Suppressor macrophage (primary cell): ENCODE measurements at regions not wholly inside any gene's neighbourhood (a gene's known extent, or its start where the extent isn't known, plus 50 kb on each side); places are given as distances from the start of the nearest gene placed in this dataset.
A peak's percentile ranks its signal among the peaks of the same experiment; 100 is the strongest.
"Not testable (repeated sequence)": the region's sequence is repeated elsewhere in the genome, so short reads cannot be mapped to it uniquely, and the experiment has no call there.

Experiments
- DNase-seq, 4 experiments: peaks; one replicate each; pipeline ENCODE4 v3.0.0-alpha.2; 2020 to 2022

DNA sequence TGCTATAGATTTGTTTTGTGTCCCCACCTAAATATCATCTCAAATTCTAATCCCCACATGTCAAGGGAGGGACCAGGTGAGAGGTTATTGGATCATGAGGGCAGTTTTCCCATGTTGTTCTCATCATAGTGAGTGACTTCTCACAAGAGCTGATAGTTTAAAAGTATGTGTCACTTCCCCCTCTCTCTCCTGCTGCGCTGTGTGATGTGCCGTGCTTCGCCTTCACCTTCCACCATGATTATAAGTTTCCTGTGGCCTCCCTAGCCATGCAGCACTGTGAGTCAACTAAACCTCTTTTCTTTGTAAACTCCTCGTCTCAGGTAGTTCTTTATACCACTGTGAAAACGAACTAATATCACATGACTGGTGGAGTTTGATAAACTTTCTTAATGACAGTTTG, 814.8 kb downstream of the TMEM121 start:
- not testable (repeated sequence) for DNase-seq

DNA sequence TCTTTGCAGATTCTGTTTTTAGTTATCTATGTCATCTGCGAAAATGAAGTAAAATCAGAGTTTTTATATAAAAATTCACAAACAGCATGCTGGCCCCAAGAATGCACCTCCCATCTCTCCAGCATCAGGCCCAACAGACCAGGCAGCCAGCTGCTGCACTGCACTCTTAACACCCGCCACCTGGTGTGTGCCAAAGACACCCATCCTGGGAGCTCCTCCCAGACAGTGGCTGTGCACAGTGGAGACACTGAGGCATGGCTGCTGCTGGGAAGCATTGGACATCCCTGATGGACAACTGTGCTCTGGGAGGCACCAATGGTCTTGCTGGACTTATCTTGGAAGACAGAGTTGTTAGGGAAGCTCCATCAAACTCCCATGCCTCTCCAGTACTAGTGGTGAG, 817.2 kb downstream of the TMEM121 start:
- DNase-seq: no peak

DNA sequence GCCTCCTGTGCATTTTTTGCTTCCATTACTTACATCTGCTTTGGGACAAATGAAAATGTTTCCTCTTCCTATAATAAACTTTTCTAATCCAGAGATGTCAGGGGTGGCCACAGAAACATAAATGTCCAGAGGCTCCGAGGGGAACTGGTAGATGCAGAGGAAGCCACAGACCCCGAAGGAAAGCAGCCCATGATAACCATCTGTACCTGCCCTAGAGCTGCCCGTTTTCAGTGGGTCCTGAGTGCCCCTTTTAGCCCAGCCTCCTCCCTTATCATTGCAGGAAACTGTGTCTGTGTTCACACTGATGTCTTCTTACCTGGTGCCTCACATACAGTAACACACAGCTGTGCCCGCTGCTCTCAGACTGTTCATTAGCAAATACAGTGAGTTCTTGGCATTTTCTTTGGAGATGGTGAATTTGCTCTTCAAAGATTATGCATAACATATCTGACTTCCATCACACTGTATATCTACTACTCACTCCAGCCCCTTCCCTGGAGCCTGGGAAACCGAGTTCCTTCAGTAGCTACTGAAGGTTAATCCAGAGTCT, 817.8 kb downstream of the TMEM121 start:
- not testable (repeated sequence) for DNase-seq

DNA sequence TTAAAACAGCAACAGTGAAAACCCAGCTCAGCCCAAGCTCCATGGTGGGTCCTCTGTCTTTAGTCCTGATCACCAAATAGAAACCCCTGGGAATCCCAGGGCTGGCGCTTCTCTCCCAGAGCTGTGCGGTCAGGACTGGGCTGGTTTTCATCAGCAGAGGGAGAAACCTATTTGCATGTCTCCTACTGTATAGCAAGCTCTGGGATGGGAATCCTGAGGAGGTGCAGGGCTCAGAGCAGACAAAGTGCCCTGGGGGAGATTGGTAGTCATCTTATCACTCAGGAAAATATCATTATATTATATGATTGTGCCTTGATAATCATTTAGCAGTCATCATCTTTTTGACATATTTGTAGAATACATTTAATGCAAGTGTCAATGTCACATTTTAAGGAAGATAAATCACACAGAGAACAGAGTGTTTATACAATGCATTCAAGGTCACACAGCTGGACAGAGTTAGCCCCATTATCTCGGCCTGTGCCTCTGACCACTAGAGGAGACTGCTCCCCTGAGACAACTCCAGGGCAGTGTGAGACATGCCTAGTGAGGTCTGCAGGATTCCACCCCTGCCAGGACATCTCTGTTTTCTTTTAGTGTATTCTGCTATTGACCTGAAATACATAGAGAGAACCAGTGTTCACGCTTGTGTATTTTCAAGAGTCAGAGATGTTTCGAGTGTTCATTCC, 818.6 kb downstream of the TMEM121 start:
- not testable (repeated sequence) for DNase-seq

DNA sequence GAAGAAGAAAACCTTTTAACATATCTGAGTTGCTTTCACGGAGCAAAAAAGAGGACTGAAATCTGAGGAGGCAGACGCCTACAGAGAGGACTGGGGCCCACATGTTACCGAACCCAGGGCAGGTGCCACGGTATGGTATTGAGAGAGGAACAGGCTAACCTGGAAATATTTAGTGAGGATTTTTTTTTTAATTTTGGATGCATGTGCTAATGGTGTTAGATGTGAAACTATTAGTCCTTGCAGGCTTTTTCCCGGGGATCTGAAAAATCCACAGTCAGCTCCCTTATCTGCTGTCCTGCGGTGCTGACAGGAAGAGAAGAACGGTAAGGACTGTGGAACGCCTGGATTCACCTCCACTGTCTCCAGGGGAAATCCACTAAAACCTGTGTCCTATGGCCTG, 819.7 kb downstream of the TMEM121 start:
- no peak for DNase-seq

DNA sequence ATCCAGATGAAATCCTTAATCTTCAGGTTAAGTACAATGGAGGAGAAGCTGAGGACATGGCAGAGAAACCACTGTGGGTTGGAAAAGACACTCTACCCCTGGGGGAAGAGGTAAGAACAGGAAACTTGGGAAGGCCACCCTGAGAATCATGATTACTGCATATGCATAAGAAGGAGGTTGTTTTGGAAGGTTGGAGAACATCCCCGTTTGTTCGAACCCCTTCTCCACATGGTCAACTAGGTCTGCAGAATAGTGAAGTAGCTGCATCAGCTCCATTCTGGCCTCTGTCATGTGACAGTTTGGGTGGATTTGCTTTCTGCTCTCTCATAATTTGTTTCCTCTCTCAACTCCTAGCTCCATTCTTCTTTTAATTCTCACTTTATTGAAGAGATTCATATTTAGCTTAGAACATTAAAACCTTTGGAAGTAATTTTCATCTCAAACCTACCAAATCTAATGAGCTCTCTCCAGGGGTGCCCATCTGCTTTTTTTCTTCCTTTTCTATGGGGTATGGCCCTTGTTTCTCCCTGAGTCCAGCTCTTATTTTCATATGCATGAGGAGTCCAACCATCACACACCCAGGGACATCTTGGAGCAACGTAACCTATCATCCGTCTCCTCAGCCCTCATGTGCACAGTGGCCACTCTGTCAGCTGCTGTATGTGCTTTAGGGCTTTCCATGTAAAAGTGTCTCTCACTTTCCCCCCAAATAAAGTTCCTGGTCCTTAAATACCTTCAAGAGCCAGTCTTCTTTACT, 820.3 kb downstream of the TMEM121 start:
- no peak for DNase-seq

DNA sequence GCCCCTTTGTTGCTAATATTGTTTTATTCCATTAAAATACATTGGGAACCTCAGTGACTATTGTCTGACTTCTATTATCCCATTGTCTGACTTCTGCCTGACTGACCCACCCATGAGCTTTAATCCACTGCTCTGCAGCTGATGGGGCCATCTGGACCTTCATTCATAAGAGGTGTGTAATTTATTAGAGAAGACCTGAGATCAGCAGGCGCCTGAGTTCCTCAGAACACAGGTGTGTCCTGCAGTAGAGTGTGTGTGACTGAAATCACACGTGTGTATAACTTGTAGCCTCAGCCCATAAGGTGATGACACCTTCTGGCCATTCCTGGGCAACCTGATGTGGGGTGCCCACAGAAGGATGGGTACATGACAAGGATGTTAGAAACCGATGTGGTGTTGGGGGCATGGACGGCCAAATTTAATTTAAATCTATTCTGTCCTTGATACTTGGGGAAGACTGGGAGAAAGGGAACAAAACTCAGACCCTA, 821.0 kb downstream of the TMEM121 start:
- no peak for DNase-seq

DNA sequence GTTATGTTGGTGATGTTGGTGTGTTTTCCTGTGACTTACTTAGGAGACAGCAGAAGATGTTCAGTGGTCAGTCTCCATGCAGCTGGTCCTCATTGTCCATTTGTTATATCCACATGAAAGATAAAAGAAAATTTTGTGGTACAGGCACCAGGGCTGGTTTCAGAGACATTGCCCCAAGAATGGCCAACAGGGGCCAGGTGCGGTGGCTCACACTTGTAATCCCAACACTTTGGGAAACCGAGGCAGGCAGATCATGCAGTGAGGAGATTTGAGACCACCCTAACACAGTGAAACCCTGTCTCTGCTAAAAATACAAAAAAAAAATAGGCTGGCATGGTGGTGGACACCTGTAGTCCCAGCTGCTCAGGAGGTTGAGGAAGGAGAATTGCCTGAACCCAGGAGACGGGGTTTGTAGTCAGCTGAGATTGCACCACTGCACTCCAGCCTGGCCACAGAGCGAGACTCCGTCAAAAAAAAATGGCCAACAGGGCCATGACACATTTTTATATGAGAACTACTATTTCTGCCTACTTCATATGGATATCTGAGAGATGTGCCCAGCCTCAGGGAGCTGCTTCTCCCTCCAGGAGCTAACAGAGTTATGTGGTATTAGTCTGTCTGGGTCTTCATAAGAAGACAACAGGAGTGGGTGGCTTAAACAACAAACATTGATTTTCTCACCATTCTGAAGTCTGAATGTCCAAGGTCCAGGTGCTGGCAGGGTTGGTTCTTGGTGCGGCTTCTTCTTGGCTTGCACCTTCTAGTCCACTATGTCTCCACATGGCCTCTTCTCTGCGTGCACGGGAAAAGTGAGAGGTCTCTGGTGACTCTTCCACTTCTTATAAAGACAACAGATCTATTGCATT, 821.7 kb downstream of the TMEM121 start:
- no peak for DNase-seq

DNA sequence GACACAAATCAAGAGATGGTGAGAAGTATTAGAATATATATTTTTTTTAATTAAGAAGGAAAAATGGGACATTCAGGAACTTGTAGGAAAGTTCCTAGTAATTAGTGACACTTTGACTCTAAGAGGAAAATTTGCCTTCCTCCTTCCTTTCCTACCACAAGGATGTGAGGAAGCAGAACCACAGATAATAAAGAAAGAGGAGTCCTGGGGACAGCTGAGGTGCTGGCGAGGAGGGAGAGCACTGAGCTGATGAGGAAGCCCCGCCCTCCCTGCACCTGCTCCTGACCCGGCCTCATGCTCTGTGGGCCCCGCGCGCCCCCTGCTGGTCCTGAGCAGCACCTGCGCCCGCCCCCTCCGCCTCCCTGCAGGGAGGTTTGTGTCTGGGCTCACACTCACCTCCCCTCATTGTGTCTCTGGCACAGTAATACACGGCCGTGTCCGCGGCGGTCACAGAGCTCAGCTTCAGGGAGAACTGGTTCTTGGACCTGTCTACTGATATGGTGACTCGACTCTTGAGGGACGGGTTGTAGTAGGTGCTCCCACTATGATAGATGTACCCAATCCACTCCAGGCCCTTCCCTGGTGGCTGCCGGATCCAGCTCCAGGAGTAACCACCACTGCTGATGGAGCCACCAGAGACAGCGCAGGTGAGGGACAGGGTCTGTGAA, 822.6 kb downstream of the TMEM121 start:
- peak; percentile 5 to 51 (median 34) for DNase-seq

DNA sequence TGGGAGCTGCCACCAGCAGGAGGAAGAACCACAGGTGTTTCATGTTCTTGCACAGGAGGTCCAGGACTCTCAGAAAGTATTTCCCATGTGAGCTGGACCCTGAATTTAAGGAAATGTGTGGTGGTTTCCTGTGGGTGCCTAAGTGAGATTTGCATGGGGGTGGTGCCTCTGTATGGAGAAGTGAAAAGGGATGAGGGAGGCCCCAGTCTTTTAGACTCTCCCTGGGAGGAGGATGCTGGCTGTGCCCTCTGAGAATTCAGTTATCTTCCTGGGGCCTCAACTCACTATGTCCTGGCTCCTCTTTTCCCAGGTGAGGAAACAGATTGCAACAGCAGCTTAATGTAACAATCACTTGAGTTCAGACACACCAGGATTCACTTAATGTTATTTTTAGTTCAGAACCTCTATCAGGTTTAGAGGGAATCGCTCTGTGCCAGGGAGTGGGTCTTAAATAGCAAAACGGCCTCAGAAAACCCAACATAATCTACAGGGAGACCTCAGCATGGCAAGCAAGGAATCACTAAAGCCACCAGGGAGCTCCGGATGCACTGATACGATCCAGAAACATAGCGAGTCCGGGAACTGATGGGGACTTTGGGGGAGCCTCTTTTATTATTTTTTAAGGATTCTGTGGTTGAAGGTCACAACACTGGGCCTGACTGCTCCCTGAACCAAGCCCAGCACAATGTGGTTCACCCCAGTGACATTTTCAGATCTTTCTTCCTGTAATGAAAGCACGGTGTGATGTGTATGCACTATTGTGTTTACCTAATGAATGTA, 823.5 kb downstream of the TMEM121 start:
- DNase-seq: not testable (repeated sequence)

DNA sequence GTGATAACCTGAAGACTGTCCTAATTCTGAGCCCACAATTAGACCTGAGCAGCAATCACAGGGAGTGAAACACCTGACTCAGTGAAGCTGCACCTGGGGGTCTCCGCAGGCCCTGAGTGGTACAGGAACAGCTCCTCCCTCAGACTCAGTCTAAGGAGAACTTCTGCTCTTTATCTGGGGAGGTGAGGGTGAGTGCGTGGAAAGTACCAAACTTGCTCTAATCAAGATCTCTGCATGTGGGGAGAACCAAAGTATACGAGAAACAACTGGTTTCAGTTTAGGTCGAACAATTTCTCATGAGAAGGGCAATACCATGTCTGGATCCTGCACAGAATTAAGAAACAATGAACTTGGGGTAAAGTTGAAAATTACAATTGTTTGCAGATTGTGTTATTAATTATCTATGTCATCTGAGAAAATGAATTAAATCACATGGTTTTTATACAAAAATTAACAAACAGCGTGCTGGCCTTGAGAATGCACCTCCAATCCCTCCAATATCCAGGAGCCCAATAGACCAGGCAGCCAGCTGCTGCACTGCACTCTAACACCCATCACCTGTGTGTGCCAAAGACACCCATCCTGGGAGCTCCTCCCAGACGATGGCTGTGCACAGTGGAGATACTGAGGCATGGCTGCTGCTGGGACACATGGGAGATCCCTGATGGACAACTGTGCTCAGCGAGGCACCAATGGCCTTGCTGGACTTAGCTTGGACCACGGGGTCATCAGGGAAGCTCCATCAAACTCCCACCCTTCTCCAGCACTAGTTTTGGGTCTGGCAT, 828.8 kb downstream of the TMEM121 start:
- DNase-seq: not testable (repeated sequence)

DNA sequence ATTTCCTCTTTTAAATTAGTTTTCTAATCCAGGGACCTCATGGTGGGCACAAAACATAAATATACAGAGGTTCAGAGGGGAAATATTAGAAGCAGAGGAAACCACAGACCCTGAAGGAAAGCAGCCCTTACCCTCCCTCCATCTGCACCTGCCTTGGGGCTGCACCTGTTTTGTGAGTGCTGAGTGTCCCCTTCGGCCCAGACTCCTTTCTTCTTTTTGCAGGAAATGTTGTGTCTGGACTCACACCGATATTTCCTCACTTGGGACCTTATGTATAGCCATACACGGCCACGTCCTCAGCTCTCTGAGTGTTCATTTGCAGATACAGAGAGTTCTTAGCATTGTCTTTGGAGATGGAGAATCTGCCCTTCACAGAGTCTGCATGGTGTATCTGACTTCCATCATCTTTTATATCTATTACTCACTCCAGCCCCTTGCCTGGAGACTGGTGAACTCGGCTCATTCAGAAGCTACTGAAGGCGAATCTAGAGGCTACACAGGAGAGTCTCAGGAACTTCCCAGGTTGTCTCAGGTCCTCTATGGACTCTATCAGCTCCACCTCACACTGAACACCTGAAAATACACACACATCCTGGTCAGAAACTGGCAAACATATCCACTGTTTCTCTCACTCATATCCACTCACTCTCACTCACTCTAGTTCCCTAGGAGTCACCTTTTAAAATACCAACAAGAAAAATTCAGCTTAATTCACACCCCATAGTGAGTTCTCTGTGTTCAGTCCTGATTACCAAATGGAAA, 829.7 kb downstream of the TMEM121 start:
- not testable (repeated sequence) for DNase-seq

DNA sequence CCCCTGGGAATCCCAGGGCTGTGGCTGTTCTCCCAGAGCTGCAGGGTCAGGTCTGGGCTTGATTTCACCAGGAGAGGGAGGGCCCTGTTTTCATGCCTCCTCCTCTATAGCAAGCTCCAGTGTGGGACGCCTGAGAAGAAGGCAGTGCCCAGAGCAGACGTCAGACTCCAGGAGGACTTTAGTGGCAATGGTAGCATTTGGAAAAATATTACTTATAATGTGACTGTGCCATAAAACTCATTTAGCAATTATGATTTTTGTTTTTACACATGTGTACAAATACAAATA, 830.2 kb downstream of the TMEM121 start:
- DNase-seq: not testable (repeated sequence)

DNA sequence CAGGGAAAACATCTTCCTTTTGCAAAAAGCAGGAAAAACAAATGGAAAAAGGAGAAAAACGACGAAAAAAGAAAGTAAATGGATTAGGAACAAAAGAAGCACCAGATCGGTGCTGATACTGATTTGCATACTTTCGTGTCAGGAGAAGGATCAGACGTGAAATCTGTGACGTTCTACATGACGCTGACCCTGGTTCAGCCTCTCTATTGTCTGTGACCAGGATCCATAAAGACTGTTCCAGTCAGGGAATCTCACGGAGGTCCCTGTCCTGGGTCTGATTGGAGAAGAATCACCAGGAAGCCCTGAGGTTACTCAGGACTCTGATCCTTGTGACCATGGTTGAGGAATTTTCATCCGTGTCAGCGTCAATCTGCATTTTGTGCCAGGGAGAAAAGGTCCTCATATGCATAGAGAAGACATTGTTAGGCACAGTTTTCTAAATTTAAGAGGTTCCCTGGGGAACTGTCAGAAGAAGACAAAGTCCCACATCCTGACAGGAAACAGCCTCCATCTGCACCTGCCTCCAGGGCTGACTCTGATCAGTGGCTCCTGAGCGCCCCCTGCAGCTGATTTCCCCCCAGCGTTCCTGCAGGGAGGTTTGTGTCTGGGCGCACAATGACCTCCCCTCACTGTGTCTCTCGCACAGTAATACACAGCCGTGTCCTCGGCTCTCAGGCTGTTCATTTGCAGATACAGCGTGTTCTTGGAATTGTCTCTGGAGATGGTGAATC, 832.9 kb downstream of the TMEM121 start:
- not testable (repeated sequence) for DNase-seq

DNA sequence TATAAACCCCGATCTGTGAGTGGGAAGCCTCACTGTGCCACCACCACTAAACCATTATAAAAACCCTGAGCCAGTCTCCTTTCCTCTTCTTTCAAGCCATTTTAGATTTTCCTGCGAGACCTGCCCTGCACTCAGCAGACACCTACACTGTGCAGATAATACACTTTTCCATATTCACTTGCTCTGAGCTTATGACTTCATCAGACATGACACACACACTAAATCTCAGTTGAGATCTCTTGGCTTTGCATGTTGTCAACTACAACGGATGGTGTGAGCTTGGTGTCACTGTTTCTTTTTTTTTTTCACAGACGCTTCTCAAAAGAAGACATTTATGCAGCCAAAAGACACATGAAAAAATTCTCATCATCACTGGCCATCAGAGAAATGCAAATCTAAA, 839.0 kb downstream of the TMEM121 start:
- not testable (repeated sequence) for DNase-seq

DNA sequence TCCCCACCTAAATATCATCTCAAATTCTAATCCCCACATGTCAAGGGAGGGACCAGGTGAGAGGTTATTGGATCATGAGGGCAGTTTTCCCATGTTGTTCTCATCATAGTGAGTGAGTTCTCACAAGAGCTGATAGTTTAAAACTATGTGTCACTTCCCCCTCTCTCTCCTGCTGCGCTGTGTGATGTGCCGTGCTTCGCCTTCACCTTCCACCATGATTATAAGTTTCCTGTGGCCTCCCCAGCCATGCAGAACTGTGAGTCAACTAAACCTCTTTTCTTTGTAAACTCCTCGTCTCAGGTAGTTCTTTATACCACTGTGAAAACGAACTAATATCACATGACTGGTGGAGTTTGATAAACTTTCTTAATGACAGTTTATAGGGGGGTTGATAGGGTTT, 839.5 kb downstream of the TMEM121 start:
- DNase-seq: not testable (repeated sequence)

DNA sequence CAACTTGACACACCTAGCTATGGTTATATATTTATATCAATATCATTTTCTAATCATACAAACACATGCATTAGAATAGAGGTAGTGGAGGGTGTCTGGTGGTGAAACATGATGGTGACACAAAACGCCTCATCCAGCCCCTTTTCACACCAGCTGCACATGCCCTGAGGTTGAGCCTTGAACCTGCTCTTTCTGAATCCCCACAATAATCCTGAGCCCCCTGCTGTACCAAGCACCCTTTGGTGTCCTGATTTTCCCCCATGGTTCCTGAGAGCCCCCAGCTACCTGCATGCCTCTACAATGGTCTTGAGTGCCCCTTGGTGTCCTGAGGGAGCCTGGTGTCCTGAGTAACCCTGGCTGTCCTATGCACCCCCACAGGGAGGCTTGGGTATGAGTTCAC, 840.6 kb downstream of the TMEM121 start:
- not testable (repeated sequence) for DNase-seq

DNA sequence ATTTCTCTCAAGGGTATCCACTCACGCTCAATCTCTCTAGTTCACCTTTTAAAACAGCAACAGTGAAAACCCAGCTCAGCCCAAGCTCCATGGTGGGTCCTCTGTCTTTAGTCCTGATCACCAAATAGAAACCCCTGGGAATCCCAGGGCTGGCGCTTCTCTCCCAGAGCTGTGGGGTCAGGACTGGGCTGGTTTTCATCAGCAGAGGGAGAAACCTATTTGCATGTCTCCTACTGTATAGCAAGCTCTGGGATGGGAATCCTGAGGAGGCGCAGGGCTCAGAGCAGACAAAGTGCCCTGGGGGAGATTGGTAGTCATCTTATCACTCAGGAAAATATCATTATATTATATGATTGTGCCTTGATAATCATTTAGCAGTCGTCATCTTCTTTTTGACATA, 843.1 kb downstream of the TMEM121 start:
- DNase-seq: not testable (repeated sequence)
